HepG2 (cell line): ENCODE measurements at regions not wholly inside any gene's neighbourhood (a gene's known extent, or its start where the extent isn't known, plus 50 kb on each side); places are given as distances from the start of the nearest gene placed in this dataset.

Experiments used
- ATAC-seq: fragments of 200-7000 bp; cut with Tn5 transposase; 3 replicates; pipeline ENCODE4 v1.9.1; 2020; ENCODE audit warnings: mild to moderate bottlenecking, moderate library complexity
- BruUV-seq: library from RNA; stranded (reverse); fragments of 400-500 nt; replicated peaks from 2 replicates; lab custom pipeline; 2021; lab: Mats Ljungman, UMichigan
- CTCF ChIA-PET: fragments of 300-600 bp; formaldehyde crosslinking; extraction: SDS; loops from one replicate; lab custom pipeline; 2021; ENCODE audit warnings: low total read pairs, inconsistent platforms, low intra/inter-chr PET ratio; lab: Yijun Ruan, JAX
- POLR2A ChIA-PET: fragments of 350-600 bp; sonication (Branson Sonifier 250); formaldehyde crosslinking; loops from one replicate; lab custom pipeline; 2020; ENCODE audit warnings: antibody characterized with exemption, inconsistent platforms; lab: Yijun Ruan, JAX
- DNase-seq: peaks from one replicate; pipeline ENCODE4 v3.0.0-alpha.2; 2015; ENCODE audit warnings: low spot score
- FAIRE-seq: peaks from 3 replicates; lab custom pipeline; 2011; peaks lifted over from hg19 to GRCh38; lab: Jason Lieb, UNC
- H2AFZ ChIP-seq: one replicate; pipeline ENCODE4 v1.6.1; 2011; ENCODE audit warnings: low read length, inconsistent platforms
- H3K27ac ChIP-seq: fragments of 300-600 bp; 3 replicates; pipeline ENCODE4 v1.8.0; 2011; ENCODE audit warnings: mixed run types, mild to moderate bottlenecking, mixed read lengths, low read length, inconsistent platforms; ENCODE audit not compliant: insufficient read depth; ENCODE audit errors: extremely low read length
- H3K27me3 ChIP-seq, 2 experiments: fragments of 200-600 bp in 1 of 2; 2 replicates in 1 of 2; 3 replicates in 1 of 2; pipeline versions ENCODE4 v1.6.0 to v1.8.0; 2011; ENCODE audit warnings: low read length in 2 of 2, mild to moderate bottlenecking in 2 of 2, moderate library complexity in 2 of 2, inconsistent platforms in 1 of 2; ENCODE audit not compliant: insufficient read depth in 2 of 2, control insufficient read depth in 1 of 2
- H3K36me3 ChIP-seq, 2 experiments: fragments of 200-600 bp in 1 of 2; replicated peaks in 1 of 2; 2 replicates in 1 of 2; 3 replicates in 1 of 2; pipeline versions ENCODE4 v1.5.1 to v1.8.0; 2011; ENCODE audit warnings: low read length in 2 of 2, inconsistent platforms in 1 of 2; ENCODE audit not compliant: insufficient read depth in 2 of 2, control insufficient read depth in 1 of 2
- H3K4me1 ChIP-seq: 2 replicates; pipeline ENCODE4 v1.5.1; 2012; ENCODE audit warnings: low read length, inconsistent platforms; ENCODE audit not compliant: insufficient read depth
- H3K4me2 ChIP-seq: 2 replicates; pipeline ENCODE4 v1.6.0; 2011; ENCODE audit warnings: low read depth, low read length, inconsistent platforms
- H3K4me3 ChIP-seq, 3 experiments: fragments of 200-600 bp in 1 of 3; sonication (generic), shearing (Covaris generic) in 1 of 3; replicated peaks in 1 of 3; 2 replicates each; pipeline ENCODE4 v1.5.1; 2011 to 2016; ENCODE audit warnings: low read length in 3 of 3, inconsistent platforms in 2 of 3, low read depth in 2 of 3, mild to moderate bottlenecking in 2 of 3, control low read depth in 1 of 3, mixed read lengths in 1 of 3; ENCODE audit not compliant: insufficient read depth in 1 of 3
- H3K79me2 ChIP-seq: one replicate; pipeline ENCODE4 v1.6.1; 2011; ENCODE audit warnings: low read length, inconsistent platforms; ENCODE audit not compliant: insufficient read depth
- H3K9ac ChIP-seq: 2 replicates; pipeline ENCODE4 v1.6.0; 2011; ENCODE audit warnings: mild to moderate bottlenecking, low read depth, low read length, inconsistent platforms; ENCODE audit not compliant: insufficient read depth
- H3K9me3 ChIP-seq: 2 replicates; pipeline ENCODE4 v1.5.1; 2012; ENCODE audit warnings: mild to moderate bottlenecking, low read length
- H4K20me1 ChIP-seq: 2 replicates; pipeline ENCODE4 v1.6.0; 2011; ENCODE audit warnings: inconsistent platforms, mild to moderate bottlenecking, low read length, moderate library complexity; ENCODE audit not compliant: insufficient read depth
- ARNT ChIP-seq: fragments of 450-650 bp; IDR thresholded peaks from 2 replicates; pipeline ENCODE4 v1.6.1; 2017
- CEBPG ChIP-seq: IDR thresholded peaks from 2 replicates; pipeline ENCODE4 v1.6.1; 2016
- NFIC ChIP-seq: IDR thresholded peaks from 2 replicates; pipeline ENCODE4 v1.6.1; 2012; ENCODE audit warnings: mild to moderate bottlenecking, low read length, inconsistent platforms
- POLR2AphosphoS2 ChIP-seq: IDR thresholded peaks from 2 replicates; pipeline ENCODE4 v1.6.1; 2011; ENCODE audit warnings: low read depth, low read length, improper control_type of control experiment
- PTBP1 ChIP-seq: fragments of 200-400 bp; formaldehyde crosslinking; IDR thresholded peaks from 2 replicates; pipeline ENCODE4 v1.6.1; 2018; ENCODE audit warnings: low read length, low read depth; ENCODE audit not compliant: poor library complexity, severe bottlenecking
- SAP130 ChIP-seq: IDR thresholded peaks from 2 replicates; pipeline ENCODE4 v1.6.1; 2016; ENCODE audit warnings: low read depth
- SETDB1 ChIP-seq: sonication (generic); formaldehyde crosslinking; IDR thresholded peaks from 2 replicates; pipeline ENCODE4 v1.5.1; 2020; ENCODE audit warnings: missing genetic modification reagents, mild to moderate bottlenecking, borderline replicate concordance
- SRSF1 ChIP-seq: fragments of 200-400 bp; formaldehyde crosslinking; optimal IDR thresholded peaks from 2 replicates; pipeline ENCODE3; 2017; ENCODE audit warnings: mild to moderate bottlenecking, low read depth, low read length, moderate library complexity
- TAF1 ChIP-seq: sonication (generic); formaldehyde crosslinking; IDR thresholded peaks from 2 replicates; pipeline ENCODE4 v1.4.0; 2020; ENCODE audit warnings: missing genetic modification reagents
- ZMAT3 ChIP-seq: sonication (generic); formaldehyde crosslinking; conservative IDR thresholded peaks from 2 replicates; pipeline ENCODE4 v1.7.0; 2021; ENCODE audit warnings: missing genetic modification reagents
- ZNF24 ChIP-seq: fragments of 450-650 bp; IDR thresholded peaks from 2 replicates; pipeline ENCODE4 v1.6.1; 2017; ENCODE audit warnings: antibody characterized with exemption, mild to moderate bottlenecking
- ZNF562 ChIP-seq: sonication (generic); formaldehyde crosslinking; IDR thresholded peaks from 2 replicates; pipeline ENCODE4 v1.8.0; 2022; ENCODE audit warnings: missing genetic modification reagents, borderline replicate concordance
- ZNF75D ChIP-seq: sonication (generic); formaldehyde crosslinking; IDR thresholded peaks from 2 replicates; pipeline ENCODE4 v1.8.1; 2023; ENCODE audit warnings: missing genetic modification reagents, mild to moderate bottlenecking, borderline replicate concordance
- ZNF878 ChIP-seq: sonication (generic); formaldehyde crosslinking; IDR thresholded peaks from 2 replicates; pipeline ENCODE4 v1.8.1; 2023; ENCODE audit warnings: mild to moderate bottlenecking, missing genetic modification reagents, moderate library complexity
- ZSCAN21 ChIP-seq: sonication (generic); formaldehyde crosslinking; IDR thresholded peaks from 2 replicates; pipeline ENCODE4 v1.8.0; 2022; ENCODE audit warnings: mild to moderate bottlenecking, missing genetic modification reagents, moderate library complexity, borderline replicate concordance
- WGBS: methylation state at CpG from one replicate; pipeline ENCODE4 v1.1.6; 2017; ENCODE audit warnings: low lambda C conversion rate; 5-methylcytosine and 5-hydroxymethylcytosine counted together
- in situ Hi-C: cut with HindIII; loops from 2 replicates; pipeline ENCODE4 v1.10.0; 2017; ENCODE audit warnings: low pct_unique_long_range_greater_than_20kb; ENCODE audit not compliant: extremely low pct_ligation_motif_present
- intact Hi-C: fragments of 100-400 bp; cut with micrococcal nuclease; formaldehyde crosslinking; loops from one replicate; pipeline ENCODE4 v1.10.0; 2022; ENCODE audit not compliant: unreplicated experiment
- TF ChIP-seq, protein P1 (sequence below), 2 experiments: fragments of 450-650 bp in 1 of 2; sonication (generic) in 1 of 2; formaldehyde crosslinking; IDR thresholded peaks; 2 replicates each; pipeline versions ENCODE4 v1.5.0 to v1.8.0; 2020 to 2022; ENCODE audit warnings: mild to moderate bottlenecking in 1 of 2, missing genetic modification reagents in 1 of 2
- TF ChIP-seq, protein P2 (sequence below): sonication (generic); formaldehyde crosslinking; IDR thresholded peaks from 2 replicates; pipeline ENCODE4 v1.5.0; 2020; ENCODE audit warnings: mild to moderate bottlenecking, missing genetic modification reagents
- TF ChIP-seq, protein P3 (sequence below): sonication (generic); formaldehyde crosslinking; IDR thresholded peaks from 2 replicates; pipeline ENCODE4 v1.4.0; 2020; ENCODE audit warnings: missing genetic modification reagents

DNA sequence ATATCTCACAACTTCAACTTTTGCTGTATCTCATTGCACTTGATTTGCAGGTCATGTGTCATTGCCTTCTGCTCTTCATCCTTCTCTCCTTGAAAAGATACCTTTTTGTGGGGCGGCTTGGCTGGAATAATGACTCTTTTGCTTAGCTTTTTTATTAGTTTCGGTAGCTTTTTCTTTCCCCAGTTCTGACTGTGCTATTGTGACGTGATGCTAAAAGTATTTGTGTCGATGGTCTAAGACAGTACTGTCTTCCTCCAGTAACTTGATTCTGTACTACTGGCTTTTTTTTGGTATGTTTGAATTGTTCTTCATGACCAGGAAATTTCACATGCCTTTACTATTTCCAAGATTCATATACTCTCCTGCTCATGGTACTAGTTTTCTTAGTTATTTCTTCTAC is 63.1 kb downstream of the SLITRK1 start:
- BruUV-seq: no TSS peak
- Histone ChIP-seq H3K4me1 (no peaks in the 10 kb centered on the region), H3K9me3 (peaks cover 6% of the 10 kb centered on the region; the same call in 1 of the 2 replicates), H3K27ac (no peak overlapping the region), H3K79me2 (no peaks in the 10 kb centered on the region), H3K4me3 (no peak overlapping the region), H2AFZ (no peak overlapping the region), H3K36me3 (no peaks in the 10 kb centered on the region), H4K20me1 (no peaks in the 10 kb centered on the region), H3K27me3 (no peaks in the 10 kb centered on the region), H3K4me2 (no peak overlapping the region), H3K9ac (no peak overlapping the region)
- TF ChIP-seq SETDB1 (CRISPR knock-in tag) (no peak), SRSF1 (no peak), NFIC (no peak), ZSCAN21 (CRISPR knock-in tag) (no peak), CEBPG (CRISPR knock-in tag) (no peak), ZNF562 (CRISPR knock-in tag) (no peak)
- TF ChIP-seq, protein P1, sequence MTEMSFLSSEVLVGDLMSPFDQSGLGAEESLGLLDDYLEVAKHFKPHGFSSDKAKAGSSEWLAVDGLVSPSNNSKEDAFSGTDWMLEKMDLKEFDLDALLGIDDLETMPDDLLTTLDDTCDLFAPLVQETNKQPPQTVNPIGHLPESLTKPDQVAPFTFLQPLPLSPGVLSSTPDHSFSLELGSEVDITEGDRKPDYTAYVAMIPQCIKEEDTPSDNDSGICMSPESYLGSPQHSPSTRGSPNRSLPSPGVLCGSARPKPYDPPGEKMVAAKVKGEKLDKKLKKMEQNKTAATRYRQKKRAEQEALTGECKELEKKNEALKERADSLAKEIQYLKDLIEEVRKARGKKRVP (CRISPR knock-in tag; IDR thresholded peaks at IDR 0.05): no peak
- ChIA-PET CTCF (no interaction called here), POLR2A (no interaction called here)
- ATAC-seq (no peak), FAIRE-seq (no peak), DNase-seq (no peak)
- 3% methylated on average over 4 of the region's 4 CpGs for WGBS
- intact Hi-C loops: no loop called here
- in situ Hi-C loops: no loop called here

DNA sequence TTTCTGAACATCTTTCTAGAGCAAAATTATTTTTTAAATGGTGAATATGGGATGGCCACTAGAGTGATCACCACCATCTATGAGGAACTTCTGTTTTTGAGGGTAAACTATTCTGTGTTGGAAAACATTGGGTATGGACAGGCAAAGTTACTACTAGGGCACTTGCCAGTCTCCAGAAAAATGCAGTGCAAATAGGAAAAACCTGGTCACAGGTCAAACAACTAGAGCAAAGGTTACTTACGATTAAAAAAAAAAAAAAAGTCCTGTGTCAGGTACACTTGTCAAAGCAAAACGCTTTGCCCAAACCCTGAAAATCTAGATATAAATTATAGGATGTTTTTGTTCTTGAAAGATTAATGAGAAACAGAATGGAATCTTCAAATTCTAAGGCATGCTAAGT is 66.2 kb downstream of the SLITRK1 start:
- H3K36me3 ChIP-seq: no peaks in the 10 kb centered on the region
- intact Hi-C loops (no loop called here), in situ Hi-C loops (no loop called here)
- no peak for TF ChIP-seq SAP130
- TF ChIP-seq ZNF75D (CRISPR knock-in tag): no peak
- no peak for TF ChIP-seq TAF1 (CRISPR knock-in tag)
- TF ChIP-seq ZNF878 (CRISPR knock-in tag): no peak
- no peak for TF ChIP-seq ARNT
- TF ChIP-seq POLR2AphosphoS2: no peak
- no peak for TF ChIP-seq ZNF24
- TF ChIP-seq, protein P2, sequence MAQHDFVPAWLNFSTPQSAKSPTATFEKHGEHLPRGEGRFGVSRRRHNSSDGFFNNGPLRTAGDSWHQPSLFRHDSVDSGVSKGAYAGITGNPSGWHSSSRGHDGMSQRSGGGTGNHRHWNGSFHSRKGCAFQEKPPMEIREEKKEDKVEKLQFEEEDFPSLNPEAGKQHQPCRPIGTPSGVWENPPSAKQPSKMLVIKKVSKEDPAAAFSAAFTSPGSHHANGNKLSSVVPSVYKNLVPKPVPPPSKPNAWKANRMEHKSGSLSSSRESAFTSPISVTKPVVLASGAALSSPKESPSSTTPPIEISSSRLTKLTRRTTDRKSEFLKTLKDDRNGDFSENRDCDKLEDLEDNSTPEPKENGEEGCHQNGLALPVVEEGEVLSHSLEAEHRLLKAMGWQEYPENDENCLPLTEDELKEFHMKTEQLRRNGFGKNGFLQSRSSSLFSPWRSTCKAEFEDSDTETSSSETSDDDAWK (CRISPR knock-in tag): no peak
- TF ChIP-seq, protein P3, sequence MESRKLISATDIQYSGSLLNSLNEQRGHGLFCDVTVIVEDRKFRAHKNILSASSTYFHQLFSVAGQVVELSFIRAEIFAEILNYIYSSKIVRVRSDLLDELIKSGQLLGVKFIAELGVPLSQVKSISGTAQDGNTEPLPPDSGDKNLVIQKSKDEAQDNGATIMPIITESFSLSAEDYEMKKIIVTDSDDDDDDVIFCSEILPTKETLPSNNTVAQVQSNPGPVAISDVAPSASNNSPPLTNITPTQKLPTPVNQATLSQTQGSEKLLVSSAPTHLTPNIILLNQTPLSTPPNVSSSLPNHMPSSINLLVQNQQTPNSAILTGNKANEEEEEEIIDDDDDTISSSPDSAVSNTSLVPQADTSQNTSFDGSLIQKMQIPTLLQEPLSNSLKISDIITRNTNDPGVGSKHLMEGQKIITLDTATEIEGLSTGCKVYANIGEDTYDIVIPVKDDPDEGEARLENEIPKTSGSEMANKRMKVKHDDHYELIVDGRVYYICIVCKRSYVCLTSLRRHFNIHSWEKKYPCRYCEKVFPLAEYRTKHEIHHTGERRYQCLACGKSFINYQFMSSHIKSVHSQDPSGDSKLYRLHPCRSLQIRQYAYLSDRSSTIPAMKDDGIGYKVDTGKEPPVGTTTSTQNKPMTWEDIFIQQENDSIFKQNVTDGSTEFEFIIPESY (CRISPR knock-in tag): no peak
- no peak for TF ChIP-seq PTBP1
- no peak for TF ChIP-seq ZMAT3 (CRISPR knock-in tag)

More for the DNA sequence above, 66.2 kb downstream of the SLITRK1 start:
- no peak for DNase-seq
- H3K9me3 ChIP-seq: no peaks in the 10 kb centered on the region
- no peaks in the 10 kb centered on the region for H3K79me2 ChIP-seq
- no peak overlapping the region for H2AFZ ChIP-seq
- H3K9ac ChIP-seq: no peak overlapping the region
- no peaks in the 10 kb centered on the region for H3K27me3 ChIP-seq
- FAIRE-seq: no peak
- WGBS: 2% methylated on average over 2 of the region's 2 CpGs
- H3K4me2 ChIP-seq: no peak overlapping the region
- ChIA-PET POLR2A (no interaction called here), CTCF (no interaction called here)
- no peaks in the 10 kb centered on the region for H3K4me1 ChIP-seq
- H3K27ac ChIP-seq: no peak overlapping the region
- no peaks in the 10 kb centered on the region for H4K20me1 ChIP-seq
- no peak overlapping the region for H3K4me3 ChIP-seq
- no peak for ATAC-seq
- BruUV-seq: no TSS peak
